HAP-1 (cell line): ENCODE measurements at regions not wholly inside any gene's neighbourhood (a gene's known extent, or its start where the extent isn't known, plus 50 kb on each side); places are given as distances from the start of the nearest gene placed in this dataset.

Experiments
- DNase-seq, 2 experiments: peaks; one replicate each; pipeline ENCODE4 v3.0.0-alpha.2; 2016 to 2020; ENCODE audit warnings: low spot score in 2 of 2
- H3K27me3 ChIP-seq: fragments of 250-450 bp; sonication (Bioruptor Pico); 2 replicates; pipeline ENCODE4 v1.5.1; 2020; ENCODE audit warnings: low read depth, mild to moderate bottlenecking, moderate library complexity
- H3K36me3 ChIP-seq: fragments of 250-450 bp; sonication (Bioruptor Pico); replicated peaks from 2 replicates; pipeline ENCODE4 v1.5.1; 2020; ENCODE audit warnings: mild to moderate bottlenecking
- H3K4me1 ChIP-seq: fragments of 250-450 bp; sonication (Bioruptor Pico); 2 replicates; pipeline ENCODE4 v1.5.1; 2020; ENCODE audit warnings: mild to moderate bottlenecking
- H3K4me3 ChIP-seq: fragments of 250-450 bp; sonication (Bioruptor Pico); 2 replicates; pipeline ENCODE4 v1.5.1; 2020; ENCODE audit warnings: mild to moderate bottlenecking, moderate library complexity
- H3K9me3 ChIP-seq: fragments of 250-450 bp; sonication (Bioruptor Pico); 2 replicates; pipeline ENCODE4 v1.5.1; 2020; ENCODE audit warnings: mild to moderate bottlenecking, moderate library complexity
- in situ Hi-C: fragments of 300-500 bp; cut with MboI; formaldehyde crosslinking; loops from 3 replicates; pipeline ENCODE4 v1.14.3; 2020; ENCODE audit warnings: low sequenced_read_pairs, inconsistent platforms, mixed read lengths

GRCh38 chr5:89777758-89778157 is 631.8 kb downstream of the CETN3 start:
- H3K4me3 ChIP-seq: no peak overlapping the region
- DNase-seq: no peak
- H3K36me3 ChIP-seq: no peaks in the 10 kb centered on the region
- H3K27me3 ChIP-seq: no peaks in the 10 kb centered on the region
- no peaks in the 10 kb centered on the region for H3K4me1 ChIP-seq
- no peaks in the 10 kb centered on the region; the same call in 1 of the 2 replicates for H3K9me3 ChIP-seq
- in situ Hi-C loops: no loop called here

- no peaks in the 10 kb centered on the region for H3K4me1 ChIP-seq
- no peaks in the 10 kb centered on the region for H3K27me3 ChIP-seq
- DNase-seq: no peak
- no peak overlapping the region for H3K4me3 ChIP-seq
- H3K36me3 ChIP-seq: no peaks in the 10 kb centered on the region
- no peaks in the 10 kb centered on the region for H3K9me3 ChIP-seq
- in situ Hi-C loops: no loop called here
Observed at GRCh38 chr5:89769975-89770374, 639.6 kb downstream of the CETN3 start.

GRCh38 chr5:89759802-89760201 is 649.8 kb downstream of the CETN3 start:
- in situ Hi-C loops: no loop called here
- no peak for DNase-seq

GRCh38 chr5:89758146-89758545 is 651.4 kb downstream of the CETN3 start:
- no peak overlapping the region for H3K4me3 ChIP-seq
- no peaks in the 10 kb centered on the region for H3K27me3 ChIP-seq
- H3K9me3 ChIP-seq: no peaks in the 10 kb centered on the region
- in situ Hi-C loops: no loop called here
- DNase-seq: no peak
- H3K4me1 ChIP-seq: no peaks in the 10 kb centered on the region
- no peaks in the 10 kb centered on the region for H3K36me3 ChIP-seq

More at GRCh38 chr5:89759802-89760201, 649.8 kb downstream of the CETN3 start:
- no peaks in the 10 kb centered on the region for H3K36me3 ChIP-seq
- H3K4me3 ChIP-seq: no peak overlapping the region
- H3K9me3 ChIP-seq: no peaks in the 10 kb centered on the region
- no peaks in the 10 kb centered on the region for H3K4me1 ChIP-seq
- no peaks in the 10 kb centered on the region for H3K27me3 ChIP-seq

GRCh38 chr5:89756955-89757354 is 652.6 kb downstream of the CETN3 start:
- Histone ChIP-seq H3K4me1 (no peaks in the 10 kb centered on the region), H3K9me3 (no peaks in the 10 kb centered on the region), H3K4me3 (no peak overlapping the region), H3K27me3 (no peaks in the 10 kb centered on the region), H3K36me3 (no peaks in the 10 kb centered on the region)
- in situ Hi-C loops: no loop called here
- no peak for DNase-seq

GRCh38 chr5:89755024-89755423 is 654.5 kb downstream of the CETN3 start:
- no peaks in the 10 kb centered on the region for H3K9me3 ChIP-seq
- in situ Hi-C loops: no loop called here

GRCh38 chr5:89735082-89735481 is 674.5 kb downstream of the CETN3 start:
- no peak overlapping the region for H3K4me3 ChIP-seq

More at GRCh38 chr5:89755024-89755423, 654.5 kb downstream of the CETN3 start:
- no peaks in the 10 kb centered on the region for H3K27me3 ChIP-seq
- no peaks in the 10 kb centered on the region for H3K4me1 ChIP-seq
- no peak for DNase-seq
- no peak overlapping the region for H3K4me3 ChIP-seq
- no peaks in the 10 kb centered on the region for H3K36me3 ChIP-seq

GRCh38 chr5:89733772-89734171 is 675.8 kb downstream of the CETN3 start:
- DNase-seq: no peak
- in situ Hi-C loops: no loop called here

More at GRCh38 chr5:89735082-89735481, 674.5 kb downstream of the CETN3 start:
- H3K27me3 ChIP-seq: no peaks in the 10 kb centered on the region
- in situ Hi-C loops: no loop called here
- no peaks in the 10 kb centered on the region for H3K4me1 ChIP-seq
- no peak for DNase-seq
- H3K9me3 ChIP-seq: no peaks in the 10 kb centered on the region
- no peaks in the 10 kb centered on the region for H3K36me3 ChIP-seq

GRCh38 chr5:89729623-89730301 is 679.8 kb downstream of the CETN3 start:
- H3K4me3 ChIP-seq: no peak overlapping the region
- in situ Hi-C loops: no loop called here
- no peaks in the 10 kb centered on the region for H3K27me3 ChIP-seq
- no peaks in the 10 kb centered on the region for H3K9me3 ChIP-seq
- peak in 1 of 2 experiments; percentile 53 for DNase-seq
- no peaks in the 10 kb centered on the region for H3K4me1 ChIP-seq
- H3K36me3 ChIP-seq: no peaks in the 10 kb centered on the region

More at GRCh38 chr5:89733772-89734171, 675.8 kb downstream of the CETN3 start:
- Histone ChIP-seq H3K27me3 (no peaks in the 10 kb centered on the region), H3K36me3 (no peaks in the 10 kb centered on the region), H3K4me1 (no peaks in the 10 kb centered on the region), H3K9me3 (no peaks in the 10 kb centered on the region), H3K4me3 (no peak overlapping the region)

- no peaks in the 10 kb centered on the region for H3K9me3 ChIP-seq
- no peaks in the 10 kb centered on the region for H3K36me3 ChIP-seq
- no peak overlapping the region for H3K4me3 ChIP-seq
- H3K4me1 ChIP-seq: no peaks in the 10 kb centered on the region
- in situ Hi-C loops: no loop called here
- no peaks in the 10 kb centered on the region for H3K27me3 ChIP-seq
- no peak for DNase-seq
Observed at GRCh38 chr5:89728750-89729149, 680.8 kb downstream of the CETN3 start.

- no peaks in the 10 kb centered on the region for H3K4me1 ChIP-seq
- H3K4me3 ChIP-seq: no peak overlapping the region
- no peaks in the 10 kb centered on the region for H3K9me3 ChIP-seq
- in situ Hi-C loops: no loop called here
- H3K36me3 ChIP-seq: no peaks in the 10 kb centered on the region
- DNase-seq: no peak
- no peaks in the 10 kb centered on the region for H3K27me3 ChIP-seq
Observed at GRCh38 chr5:89728134-89728533, 681.4 kb downstream of the CETN3 start.

- no peaks in the 10 kb centered on the region for H3K4me1 ChIP-seq
- in situ Hi-C loops: loop anchor here (25.0 kb wide), 1 partner anchor 987 kb away; no protein-coding TSS in a partner anchor
- no peak for DNase-seq
- no peaks in the 10 kb centered on the region for H3K36me3 ChIP-seq
- H3K4me3 ChIP-seq: no peak overlapping the region
- no peaks in the 10 kb centered on the region for H3K27me3 ChIP-seq
- no peaks in the 10 kb centered on the region for H3K9me3 ChIP-seq
Observed at GRCh38 chr5:89724379-89725095, 685.0 kb downstream of the CETN3 start.

GRCh38 chr5:89723907-89724306 is 685.6 kb downstream of the CETN3 start:
- Histone ChIP-seq H3K4me3 (no peak overlapping the region), H3K4me1 (no peaks in the 10 kb centered on the region), H3K36me3 (no peaks in the 10 kb centered on the region), H3K27me3 (no peaks in the 10 kb centered on the region), H3K9me3 (no peaks in the 10 kb centered on the region)
- in situ Hi-C loops: loop anchor here (25.0 kb wide), 1 partner anchor 987 kb away; no protein-coding TSS in a partner anchor
- no peak for DNase-seq

- H3K27me3 ChIP-seq: no peaks in the 10 kb centered on the region
- H3K9me3 ChIP-seq: no peaks in the 10 kb centered on the region
- no peaks in the 10 kb centered on the region for H3K4me1 ChIP-seq
- H3K36me3 ChIP-seq: no peaks in the 10 kb centered on the region
- in situ Hi-C loops: loop anchor here (25.0 kb wide), 1 partner anchor 985 kb away; no protein-coding TSS in a partner anchor
- H3K4me3 ChIP-seq: no peak overlapping the region
- no peak for DNase-seq
Observed at GRCh38 chr5:89722538-89722937, 687.0 kb downstream of the CETN3 start.
